Omental fat pad (tissue), 3 donors: ENCODE measurements at regions not wholly inside any gene's neighbourhood (a gene's known extent, or its start where the extent isn't known, plus 50 kb on each side); places are given as distances from the start of the nearest gene placed in this dataset.
"Not testable (repeated sequence)": the region's sequence is repeated elsewhere in the genome, so short reads cannot be mapped to it uniquely, and the experiment has no call there.

Experiments used
- ATAC-seq: fragments of 150-250 bp; one replicate; pipeline ENCODE4 v1.9.1; 2016; ENCODE audit warnings: mild to moderate bottlenecking, moderate library complexity; ENCODE audit not compliant: low FRiP score
- DNase-seq: peaks from one replicate; pipeline ENCODE4 v3.0.0-alpha.2; 2019; ENCODE audit warnings: low spot score
- TF ChIP-seq, protein P1 (sequence below), 3 donors: fragments of 450-650 bp; IDR thresholded peaks; one replicate each; pipeline ENCODE4 v1.5.1; 2016 to 2017; ENCODE audit warnings: antibody characterized with exemption in 3 of 3, mild to moderate bottlenecking in 3 of 3, moderate library complexity in 2 of 3

DNA sequence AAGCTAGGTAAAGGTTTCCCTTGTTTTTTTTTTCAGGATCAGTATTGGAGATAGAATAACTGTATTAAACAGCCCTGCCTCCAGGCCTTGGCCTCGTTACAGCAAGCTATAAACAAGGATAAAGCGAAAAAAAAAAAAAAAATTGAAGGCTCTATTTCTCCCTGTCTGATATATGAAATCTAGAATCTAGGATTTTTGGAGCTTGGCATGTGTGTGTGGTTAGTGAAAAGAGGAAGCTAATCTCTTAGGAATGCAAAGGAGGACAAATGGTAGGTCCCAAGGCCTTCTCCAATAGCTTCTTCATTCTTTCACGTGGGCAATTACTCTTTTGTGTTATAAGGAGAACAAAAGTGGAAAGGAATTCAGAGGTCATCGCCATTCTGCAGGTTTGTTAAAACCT lies 470.3 kb downstream of the TMEM114 start:
- DNase-seq: no peak
- ATAC-seq: no peak
- TF ChIP-seq, protein P1, sequence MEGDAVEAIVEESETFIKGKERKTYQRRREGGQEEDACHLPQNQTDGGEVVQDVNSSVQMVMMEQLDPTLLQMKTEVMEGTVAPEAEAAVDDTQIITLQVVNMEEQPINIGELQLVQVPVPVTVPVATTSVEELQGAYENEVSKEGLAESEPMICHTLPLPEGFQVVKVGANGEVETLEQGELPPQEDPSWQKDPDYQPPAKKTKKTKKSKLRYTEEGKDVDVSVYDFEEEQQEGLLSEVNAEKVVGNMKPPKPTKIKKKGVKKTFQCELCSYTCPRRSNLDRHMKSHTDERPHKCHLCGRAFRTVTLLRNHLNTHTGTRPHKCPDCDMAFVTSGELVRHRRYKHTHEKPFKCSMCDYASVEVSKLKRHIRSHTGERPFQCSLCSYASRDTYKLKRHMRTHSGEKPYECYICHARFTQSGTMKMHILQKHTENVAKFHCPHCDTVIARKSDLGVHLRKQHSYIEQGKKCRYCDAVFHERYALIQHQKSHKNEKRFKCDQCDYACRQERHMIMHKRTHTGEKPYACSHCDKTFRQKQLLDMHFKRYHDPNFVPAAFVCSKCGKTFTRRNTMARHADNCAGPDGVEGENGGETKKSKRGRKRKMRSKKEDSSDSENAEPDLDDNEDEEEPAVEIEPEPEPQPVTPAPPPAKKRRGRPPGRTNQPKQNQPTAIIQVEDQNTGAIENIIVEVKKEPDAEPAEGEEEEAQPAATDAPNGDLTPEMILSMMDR (IDR thresholded peaks at IDR 0.05): no peak

GRCh38 chr16:8115814-8116213 lies 474.5 kb downstream of the TMEM114 start:
- ATAC-seq: no peak
- no peak for DNase-seq

DNA sequence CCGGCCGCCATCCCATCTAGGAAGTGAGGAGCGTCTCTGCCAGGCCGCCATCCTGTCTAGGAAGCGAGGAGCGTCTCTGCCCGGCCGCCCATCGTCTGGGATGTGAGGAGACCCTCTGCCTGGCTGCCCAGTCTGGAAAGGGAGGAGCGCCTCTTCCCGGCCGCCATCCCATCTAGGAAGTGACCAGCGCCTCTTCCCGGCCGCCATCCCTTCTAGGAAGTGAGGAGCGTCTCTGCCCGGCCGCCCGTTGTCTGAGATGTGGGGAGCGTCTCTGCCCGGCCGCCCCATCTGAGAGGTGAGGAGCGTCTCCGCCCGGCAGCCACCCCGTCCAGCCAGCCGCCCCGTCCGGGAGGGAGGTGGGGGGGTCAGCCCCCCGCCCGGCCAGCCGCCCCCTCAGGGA lies 475.4 kb downstream of the TMEM114 start:
- ATAC-seq, DNase-seq: not testable (repeated sequence)

More at GRCh38 chr16:8115814-8116213, 474.5 kb downstream of the TMEM114 start:
- TF ChIP-seq, protein P1 (IDR thresholded peaks at IDR 0.05): no peak

DNA sequence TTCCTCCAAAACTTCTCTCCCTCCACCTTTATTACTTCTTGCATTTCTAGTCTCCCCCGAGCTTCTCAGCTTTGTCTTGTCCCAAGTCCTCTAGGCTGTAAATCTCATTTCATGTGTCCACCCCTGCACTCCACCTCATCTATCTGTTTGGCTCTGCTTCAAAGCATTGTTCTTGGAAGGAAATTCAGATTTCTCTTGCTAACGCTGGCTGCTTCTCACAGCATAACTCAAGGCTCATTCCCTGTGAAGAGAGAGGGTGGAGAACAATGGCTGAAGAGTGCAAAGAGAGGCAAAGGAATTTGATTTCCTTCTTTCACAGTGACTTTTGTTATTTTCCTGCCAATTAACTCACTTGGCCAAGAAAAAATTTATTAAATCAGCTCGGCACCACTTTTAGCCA lies 476.5 kb downstream of the TMEM114 start:
- ATAC-seq (no peak), DNase-seq (no peak)
- TF ChIP-seq, protein P1 (IDR thresholded peaks at IDR 0.05): no peak

- ATAC-seq (no peak), DNase-seq (no peak)
- TF ChIP-seq, protein P1 (IDR thresholded peaks at IDR 0.05): no peak
Observed at GRCh38 chr16:8110572-8111514, 479.5 kb downstream of the TMEM114 start.

- ATAC-seq: no peak
- TF ChIP-seq, protein P1 (IDR thresholded peaks at IDR 0.05): no peak
Observed at GRCh38 chr16:8109510-8110369, 480.6 kb downstream of the TMEM114 start.

GRCh38 chr16:8108991-8109509 lies 481.3 kb downstream of the TMEM114 start:
- ATAC-seq (no peak), DNase-seq (no peak)
- TF ChIP-seq, protein P1 (IDR thresholded peaks at IDR 0.05): no peak

More at GRCh38 chr16:8109510-8110369, 480.6 kb downstream of the TMEM114 start:
- DNase-seq: no peak
